Naive thymus-derived CD4-positive, alpha-beta T cell (primary cell): ENCODE measurements at regions not wholly inside any gene's neighbourhood (a gene's known extent, or its start where the extent isn't known, plus 50 kb on each side); places are given as distances from the start of the nearest gene placed in this dataset.
"Not testable (repeated sequence)": the region's sequence is repeated elsewhere in the genome, so short reads cannot be mapped to it uniquely, and the experiment has no call there.

ENCODE experiments used
- ATAC-seq: fragments of 150-1000 bp; cut with Tn5 transposase; 2 replicates; pipeline ENCODE4 v1.10.0; 2021; ENCODE audit warnings: mild to moderate bottlenecking, moderate library complexity
- CTCF ChIA-PET: fragments of 350-600 bp; sonication (Branson Sonifier 250); formaldehyde crosslinking; loops from one replicate; lab custom pipeline; 2021; ENCODE audit warnings: antibody characterized with exemption; lab: Charles Lee
- POLR2A ChIA-PET: fragments of 350-600 bp; sonication (Branson Sonifier 250); formaldehyde crosslinking; loops from one replicate; lab custom pipeline; 2021; ENCODE audit warnings: antibody characterized with exemption, inconsistent platforms; lab: Charles Lee
- DNase-seq, 9 donors: peaks; one replicate each; pipeline versions ENCODE4 v3.0.0 to v3.0.0-alpha.2; 2020 to 2022; ENCODE audit warnings: mixed read lengths in 1 of 9
- H3K27ac ChIP-seq: one replicate; pipeline ENCODE4 v1.7.0; 2013; ENCODE audit warnings: mild to moderate bottlenecking, low read depth, low read length, moderate library complexity
- H3K27me3 ChIP-seq, 2 donors: one replicate each; pipeline ENCODE4 v1.7.0; 2013; ENCODE audit warnings: low read length in 2 of 2, mild to moderate bottlenecking in 2 of 2, moderate library complexity in 2 of 2; ENCODE audit not compliant: control insufficient read depth in 2 of 2, insufficient read depth in 2 of 2
- H3K36me3 ChIP-seq, 3 experiments: 1 replicate in 2 of 3; 2 replicates in 1 of 3; pipeline ENCODE4 v1.7.0; 2013; ENCODE audit warnings: low read length in 3 of 3, mild to moderate bottlenecking in 3 of 3, moderate library complexity in 1 of 3; ENCODE audit not compliant: insufficient read depth in 3 of 3, control insufficient read depth in 2 of 3
- H3K4me1 ChIP-seq, 2 donors: one replicate each; pipeline ENCODE4 v1.7.0; 2013; ENCODE audit warnings: low read length in 2 of 2, mild to moderate bottlenecking in 2 of 2, moderate library complexity in 1 of 2; ENCODE audit not compliant: control insufficient read depth in 2 of 2, insufficient read depth in 2 of 2
- H3K4me3 ChIP-seq: 2 replicates; pipeline ENCODE4 v1.7.0; 2013; ENCODE audit warnings: mild to moderate bottlenecking, low read length
- H3K9me3 ChIP-seq, 3 experiments: 1 replicate in 2 of 3; 2 replicates in 1 of 3; pipeline ENCODE4 v1.7.0; 2013; ENCODE audit warnings: low read length in 3 of 3; ENCODE audit not compliant: control insufficient read depth in 2 of 3
- H3K27ac Mint-ChIP-seq, 9 donors: one replicate each; pipeline ENCODE4 v1.8.0; 2020 to 2022; ENCODE audit warnings: mixed read lengths in 9 of 9, mild to moderate bottlenecking in 8 of 9, moderate library complexity in 5 of 9, inconsistent platforms in 2 of 9
- H3K27me3 Mint-ChIP-seq, 5 donors: one replicate each; pipeline ENCODE4 v1.8.0; 2021 to 2022; ENCODE audit warnings: mixed read lengths in 5 of 5, mild to moderate bottlenecking in 1 of 5
- H3K36me3 Mint-ChIP-seq, 5 donors: one replicate each; pipeline ENCODE4 v1.8.0; 2020 to 2022; ENCODE audit warnings: mixed read lengths in 5 of 5, mild to moderate bottlenecking in 3 of 5, inconsistent platforms in 1 of 5
- H3K4me1 Mint-ChIP-seq, 7 donors: one replicate each; pipeline ENCODE4 v1.8.0; 2020 to 2022; ENCODE audit warnings: mixed read lengths in 7 of 7, mild to moderate bottlenecking in 3 of 7, inconsistent platforms in 1 of 7
- H3K4me3 Mint-ChIP-seq, 10 donors: one replicate each; pipeline ENCODE4 v1.8.0; 2020 to 2022; ENCODE audit warnings: mild to moderate bottlenecking in 10 of 10, mixed read lengths in 10 of 10, moderate library complexity in 6 of 10, inconsistent platforms in 2 of 10
- H3K9me3 Mint-ChIP-seq, 11 donors: one replicate each; pipeline ENCODE4 v1.8.0; 2020 to 2022; ENCODE audit warnings: mixed read lengths in 11 of 11, mild to moderate bottlenecking in 4 of 11, inconsistent platforms in 1 of 11, moderate library complexity in 1 of 11
- intact Hi-C, 2 donors: fragments of 100-400 bp; cut with micrococcal nuclease; formaldehyde crosslinking; loops; one replicate each; pipeline ENCODE4 v1.15.1; 2023

DNA sequence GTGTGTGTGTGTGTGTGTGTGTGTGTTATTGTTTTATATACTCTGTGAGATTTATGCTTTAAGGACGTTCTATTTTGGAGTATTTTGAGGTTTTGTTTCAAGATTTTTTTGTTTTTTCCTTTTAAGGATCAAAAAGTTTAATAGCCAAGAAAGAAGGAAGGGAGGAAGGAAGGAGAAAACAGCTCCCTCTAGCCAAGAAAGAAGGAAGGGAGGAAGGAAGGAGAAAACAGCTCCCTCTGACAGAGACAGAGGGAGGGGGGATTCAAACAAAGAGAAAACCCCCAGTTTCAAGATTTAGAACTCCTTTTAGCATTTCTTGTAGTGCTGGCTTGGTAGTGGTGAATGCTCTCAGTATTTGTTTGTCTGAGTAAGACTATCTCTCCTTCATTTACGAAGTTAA, 731.8 kb downstream of the ANKRD7 start:
- POLR2A ChIA-PET, intact Hi-C loops, H3K36me3 Mint-ChIP-seq, H3K4me3 ChIP-seq, H3K4me3 Mint-ChIP-seq, H3K27me3 Mint-ChIP-seq, ATAC-seq, H3K4me1 ChIP-seq, H3K27me3 ChIP-seq, H3K36me3 ChIP-seq, H3K27ac Mint-ChIP-seq, H3K27ac ChIP-seq, H3K9me3 ChIP-seq, H3K4me1 Mint-ChIP-seq, CTCF ChIA-PET, DNase-seq: not testable (repeated sequence)
- peaks cover 0 to 32% (median 6%) of the 10 kb centered on the region in 11 donors for H3K9me3 Mint-ChIP-seq

DNA sequence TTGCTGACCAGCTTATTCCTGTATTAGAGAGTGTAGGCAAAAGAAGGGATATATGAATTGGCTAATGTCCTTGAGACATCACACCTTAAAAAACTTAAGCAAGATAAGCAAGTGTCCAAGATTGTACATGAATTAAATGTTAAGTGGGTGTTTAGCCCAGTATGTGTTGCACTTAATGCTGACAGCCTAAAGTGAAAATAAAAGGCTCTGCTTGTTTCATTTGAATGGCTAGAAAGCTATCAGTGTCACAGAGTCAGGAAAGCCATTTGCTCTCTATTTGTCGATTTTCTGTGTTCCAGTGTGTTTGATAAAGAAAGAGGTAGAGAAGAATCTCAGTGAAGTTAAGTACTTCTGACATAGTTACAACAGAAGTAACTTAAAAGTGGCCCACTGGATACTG, 744.9 kb downstream of the ANKRD7 start:
- Mint-ChIP-seq H3K27me3 (no peaks in the 10 kb centered on the region), H3K4me1 (no peaks in the 10 kb centered on the region), H3K27ac (no peak overlapping the region), H3K36me3 (no peaks in the 10 kb centered on the region), H3K9me3 (peaks cover 0 to 8% (median 0%) of the 10 kb centered on the region in 11 donors), H3K4me3 (no peak overlapping the region)
- Histone ChIP-seq H3K27ac (no peak overlapping the region), H3K4me1 (no peaks in the 10 kb centered on the region), H3K36me3 (no peaks in the 10 kb centered on the region), H3K27me3 (no peaks in the 10 kb centered on the region), H3K9me3 (no peaks in the 10 kb centered on the region), H3K4me3 (no peak overlapping the region)
- POLR2A ChIA-PET = no interaction called here
- DNase-seq = no peak
- intact Hi-C loops = no loop called here
- no peak for ATAC-seq
- CTCF ChIA-PET = no interaction called here

DNA sequence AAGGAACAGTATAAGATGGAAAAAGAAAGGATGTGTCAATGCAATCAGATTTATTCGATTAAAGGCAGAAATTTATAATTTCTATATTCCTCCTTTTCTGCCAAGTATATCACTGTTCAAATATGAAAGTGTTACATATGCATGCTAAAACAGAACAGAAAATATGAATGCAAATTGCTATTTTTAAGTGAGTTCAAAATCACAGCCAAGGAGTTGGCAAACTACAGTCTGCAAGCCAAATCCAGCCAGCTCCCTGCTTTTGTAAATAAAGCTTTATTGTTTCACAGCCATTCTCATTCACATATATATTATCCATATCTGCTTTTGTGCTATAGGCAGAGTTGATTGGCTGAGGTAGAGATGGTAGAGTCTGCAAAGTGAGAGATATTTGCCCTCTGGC, 747.2 kb downstream of the ANKRD7 start:
- H3K27me3 ChIP-seq = no peaks in the 10 kb centered on the region
- no peaks in the 10 kb centered on the region for H3K36me3 Mint-ChIP-seq
- H3K4me1 Mint-ChIP-seq = no peaks in the 10 kb centered on the region
- H3K9me3 ChIP-seq = no peaks in the 10 kb centered on the region
- POLR2A ChIA-PET = no interaction called here
- H3K36me3 ChIP-seq = no peaks in the 10 kb centered on the region
- ATAC-seq (no peak), DNase-seq (no peak)
- no peak overlapping the region for H3K27ac Mint-ChIP-seq
- no peak overlapping the region for H3K4me3 Mint-ChIP-seq
- H3K4me1 ChIP-seq = no peaks in the 10 kb centered on the region
- no peaks in the 10 kb centered on the region for H3K27me3 Mint-ChIP-seq
- intact Hi-C loops = no loop called here
- CTCF ChIA-PET = no interaction called here
- no peak overlapping the region for H3K27ac ChIP-seq
- peaks cover 0 to 8% (median 0%) of the 10 kb centered on the region in 11 donors for H3K9me3 Mint-ChIP-seq
- no peak overlapping the region for H3K4me3 ChIP-seq

DNA sequence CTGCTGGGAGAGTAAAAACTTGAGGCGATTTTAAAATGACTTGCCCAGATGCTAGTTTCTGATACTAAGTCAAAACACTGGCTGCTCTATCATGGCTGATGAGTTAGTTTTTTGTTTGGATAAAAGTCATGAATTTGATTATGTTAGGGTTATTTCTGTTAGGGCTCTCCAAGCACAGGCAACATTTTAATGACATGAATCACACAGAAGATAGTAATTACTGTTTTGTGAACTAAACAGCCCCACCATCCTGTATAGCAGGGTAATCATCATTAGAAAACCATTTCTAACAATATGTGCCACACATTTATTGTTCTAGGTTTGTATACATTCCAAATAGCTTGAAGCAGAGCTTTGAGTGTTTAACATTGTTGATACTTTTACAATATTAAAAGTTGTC, 750.3 kb downstream of the ANKRD7 start:
- Mint-ChIP-seq H3K4me3 (no peak overlapping the region), H3K27me3 (no peaks in the 10 kb centered on the region), H3K36me3 (no peaks in the 10 kb centered on the region), H3K4me1 (no peaks in the 10 kb centered on the region), H3K27ac (no peak overlapping the region), H3K9me3 (peaks cover 0 to 5% (median 0%) of the 10 kb centered on the region in 11 donors)
- Histone ChIP-seq H3K4me3 (no peak overlapping the region), H3K27ac (no peak overlapping the region), H3K9me3 (no peaks in the 10 kb centered on the region), H3K4me1 (no peaks in the 10 kb centered on the region), H3K36me3 (no peaks in the 10 kb centered on the region), H3K27me3 (no peaks in the 10 kb centered on the region)
- CTCF ChIA-PET = no interaction called here
- ATAC-seq (no peak), DNase-seq (no peak)
- intact Hi-C loops = no loop called here
- POLR2A ChIA-PET = no interaction called here

DNA sequence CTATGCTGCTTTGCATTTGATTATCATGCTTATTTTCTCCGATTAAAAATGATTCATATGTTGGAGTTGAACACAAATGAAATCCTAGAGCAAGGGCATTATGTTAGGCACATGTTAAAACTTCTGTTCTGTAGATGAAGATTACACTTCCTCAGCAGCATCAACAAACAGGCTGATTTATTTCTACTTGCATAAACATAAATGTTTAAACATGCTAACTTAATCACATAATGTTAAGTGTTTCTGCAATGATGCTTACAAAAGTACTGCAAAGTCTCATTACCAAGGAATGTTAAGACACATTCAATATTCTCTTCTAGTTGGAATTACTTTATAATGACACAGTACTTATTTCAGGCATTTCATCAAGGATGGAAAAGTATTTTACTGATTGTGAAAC, 770.8 kb downstream of the ANKRD7 start:
- intact Hi-C loops = no loop called here
- no peaks in the 10 kb centered on the region for H3K27me3 ChIP-seq
- H3K4me3 ChIP-seq = no peak overlapping the region
- Mint-ChIP-seq H3K4me1 (no peaks in the 10 kb centered on the region), H3K27me3 (no peaks in the 10 kb centered on the region), H3K4me3 (no peak overlapping the region), H3K36me3 (no peaks in the 10 kb centered on the region), H3K9me3 (peaks cover 0 to 5% (median 0%) of the 10 kb centered on the region in 11 donors), H3K27ac (no peak overlapping the region)
- POLR2A ChIA-PET = no interaction called here
- H3K9me3 ChIP-seq = no peaks in the 10 kb centered on the region
- no peak overlapping the region for H3K27ac ChIP-seq
- CTCF ChIA-PET = no interaction called here
- H3K36me3 ChIP-seq = no peaks in the 10 kb centered on the region
- no peak for ATAC-seq
- H3K4me1 ChIP-seq = no peaks in the 10 kb centered on the region
- no peak for DNase-seq

DNA sequence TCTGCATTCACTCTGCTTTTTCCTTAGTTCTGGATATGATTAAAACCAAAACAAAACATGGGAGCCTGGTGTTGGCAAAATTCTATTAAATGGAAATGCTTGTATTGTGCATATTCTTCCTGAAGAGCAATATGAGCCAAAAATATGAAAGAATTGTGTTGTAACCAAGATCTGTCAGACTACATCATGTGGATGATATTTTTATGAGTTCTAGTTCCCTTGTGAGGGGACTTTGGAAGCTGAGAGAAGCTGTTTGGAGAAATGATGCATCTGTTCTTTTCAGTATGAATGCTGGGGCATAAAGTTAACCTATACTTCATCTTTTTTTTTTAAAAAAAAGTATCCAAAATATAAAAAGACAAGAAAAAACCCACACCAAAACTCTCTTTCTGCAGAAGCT, 782.7 kb downstream of the ANKRD7 start:
- no peaks in the 10 kb centered on the region for H3K4me1 Mint-ChIP-seq
- H3K36me3 Mint-ChIP-seq = no peaks in the 10 kb centered on the region
- intact Hi-C loops = no loop called here
- Histone ChIP-seq H3K4me3 (no peak overlapping the region), H3K4me1 (no peaks in the 10 kb centered on the region), H3K36me3 (no peaks in the 10 kb centered on the region), H3K27ac (no peak overlapping the region), H3K9me3 (no peaks in the 10 kb centered on the region), H3K27me3 (no peaks in the 10 kb centered on the region)
- CTCF ChIA-PET = no interaction called here
- ATAC-seq (no peak), DNase-seq (no peak)
- H3K27me3 Mint-ChIP-seq = no peaks in the 10 kb centered on the region
- peaks cover 0 to 5% (median 0%) of the 10 kb centered on the region in 11 donors for H3K9me3 Mint-ChIP-seq
- POLR2A ChIA-PET = no interaction called here
- no peak overlapping the region for H3K4me3 Mint-ChIP-seq
- no peak overlapping the region for H3K27ac Mint-ChIP-seq

DNA sequence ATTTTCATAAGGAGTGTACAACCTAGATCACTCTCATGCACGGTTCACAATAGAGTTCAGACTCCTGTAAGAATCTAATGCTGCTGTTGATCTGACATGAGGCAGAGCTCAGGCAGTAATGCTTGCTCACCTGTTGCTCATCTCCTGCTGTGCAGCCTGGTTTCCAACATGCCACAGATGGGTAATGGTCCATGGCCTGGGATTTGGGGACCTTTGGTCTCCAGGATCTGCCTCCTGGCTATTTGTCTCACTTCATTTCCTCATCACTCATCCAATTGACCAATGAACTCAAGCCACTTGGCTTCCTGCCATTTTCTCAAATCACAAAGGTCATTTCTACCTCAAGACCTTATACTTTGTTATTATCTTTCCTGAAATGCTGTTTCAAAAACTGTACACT, 786.1 kb downstream of the ANKRD7 start:
- H3K4me3 Mint-ChIP-seq = no peak overlapping the region
- POLR2A ChIA-PET = no interaction called here
- intact Hi-C loops = no loop called here
- Histone ChIP-seq H3K9me3 (no peaks in the 10 kb centered on the region), H3K27me3 (no peaks in the 10 kb centered on the region), H3K27ac (no peak overlapping the region), H3K4me3 (no peak overlapping the region), H3K4me1 (no peaks in the 10 kb centered on the region), H3K36me3 (no peaks in the 10 kb centered on the region)
- CTCF ChIA-PET = no interaction called here
- DNase-seq (no peak), ATAC-seq (no peak)
- peaks cover 0 to 11% (median 0%) of the 10 kb centered on the region in 11 donors for H3K9me3 Mint-ChIP-seq
- no peaks in the 10 kb centered on the region for H3K36me3 Mint-ChIP-seq
- H3K27me3 Mint-ChIP-seq = no peaks in the 10 kb centered on the region
- no peak overlapping the region for H3K27ac Mint-ChIP-seq
- H3K4me1 Mint-ChIP-seq = no peaks in the 10 kb centered on the region
